IMR-90 (cell line): ENCODE measurements at regions not wholly inside any gene's neighbourhood (a gene's known extent, or its start where the extent isn't known, plus 50 kb on each side); places are given as distances from the start of the nearest gene placed in this dataset.

Source experiments
- BHLHE40 ChIP-seq: fragments of 150-350 bp; IDR thresholded peaks from 2 replicates; pipeline ENCODE4 v1.6.1; 2016; ENCODE audit warnings: mild to moderate bottlenecking, low read depth, low read length
- CEBPB ChIP-seq: IDR thresholded peaks from 2 replicates; pipeline ENCODE4 v1.6.1; 2012; ENCODE audit warnings: low read depth, low read length, improper control_type of control experiment
- CHD1 ChIP-seq: IDR thresholded peaks from 2 replicates; pipeline ENCODE4 v1.6.1; 2012; ENCODE audit warnings: low read depth, low read length, improper control_type of control experiment
- CTCF ChIP-seq: conservative IDR thresholded peaks from 2 replicates; pipeline ENCODE4 v1.5.1; 2012; ENCODE audit warnings: mild to moderate bottlenecking, low read depth, low read length, improper control_type of control experiment
- ELK1 ChIP-seq: fragments of 150-350 bp; IDR thresholded peaks from 2 replicates; pipeline ENCODE4 v1.6.1; 2016; ENCODE audit warnings: low read depth, mild to moderate bottlenecking, low read length, moderate library complexity, borderline replicate concordance
- FOS ChIP-seq: fragments of 150-350 bp; IDR thresholded peaks from 2 replicates; pipeline ENCODE4 v1.6.1; 2016; ENCODE audit warnings: low read depth, low read length
- MAFK ChIP-seq: IDR thresholded peaks from 2 replicates; pipeline ENCODE4 v1.6.1; 2012; ENCODE audit warnings: low read depth, low read length, improper control_type of control experiment
- MAZ ChIP-seq: IDR thresholded peaks from 2 replicates; pipeline ENCODE4 v1.6.1; 2012; ENCODE audit warnings: low read depth, mild to moderate bottlenecking, low read length, improper control_type of control experiment, moderate library complexity, borderline replicate concordance
- MXI1 ChIP-seq: IDR thresholded peaks from 2 replicates; pipeline ENCODE4 v1.6.1; 2012; ENCODE audit warnings: low read depth, mild to moderate bottlenecking, low read length, moderate library complexity, borderline replicate concordance
- NFE2L2 ChIP-seq: fragments of 150-350 bp; IDR thresholded peaks from 2 replicates; pipeline ENCODE4 v1.6.1; 2016; ENCODE audit warnings: low read depth, mild to moderate bottlenecking, low read length
- POLR2A ChIP-seq: IDR thresholded peaks from 2 replicates; pipeline ENCODE4 v1.6.1; 2012; ENCODE audit warnings: mild to moderate bottlenecking, low read depth, low read length
- RAD21 ChIP-seq: IDR thresholded peaks from 2 replicates; pipeline ENCODE4 v1.6.1; 2012; ENCODE audit warnings: low read length, improper control_type of control experiment
- SMC3 ChIP-seq: fragments of 150-350 bp; IDR thresholded peaks from 2 replicates; pipeline ENCODE4 v1.6.1; 2016; ENCODE audit warnings: low read depth, mild to moderate bottlenecking, antibody characterized with exemption, low read length, moderate library complexity
- USF2 ChIP-seq: fragments of 150-350 bp; IDR thresholded peaks from 2 replicates; pipeline ENCODE4 v1.6.1; 2017; ENCODE audit warnings: mild to moderate bottlenecking, antibody characterized with exemption, low read length, low read depth

GRCh38 chr14:84282618-84283017, 1247.3 kb upstream of the FLRT2 start:
- no peak for TF ChIP-seq SMC3
- TF ChIP-seq CTCF: no peak
- TF ChIP-seq POLR2A: no peak
- no peak for TF ChIP-seq MAZ
- no peak for TF ChIP-seq RAD21
- TF ChIP-seq MAFK: no peak
- no peak for TF ChIP-seq BHLHE40
- no peak for TF ChIP-seq FOS
- no peak for TF ChIP-seq CEBPB
- no peak for TF ChIP-seq CHD1
- no peak for TF ChIP-seq MXI1
- no peak for TF ChIP-seq ELK1
- TF ChIP-seq NFE2L2: no peak
- TF ChIP-seq USF2: no peak
